ENCODE measurements at regions not wholly inside any gene's neighbourhood (a gene's known extent, or its start where the extent isn't known, plus 50 kb on each side); places are given as distances from the start of the nearest gene placed in this dataset.

- Mint-ChIP-seq H3K4me3 (no peak overlapping the region), H3K4me1 (peaks cover 6% of the 10 kb centered on the region), H3K27me3 (ENCODE audit: low read depth) (peaks cover 3% of the 10 kb centered on the region), H3K36me3 (ENCODE audit: low read depth) (no peaks in the 10 kb centered on the region), H3K9me3 (no peaks in the 10 kb centered on the region), H3K27ac (no peak overlapping the region)
- TF ChIP-seq CTCF (IDR thresholded peaks at IDR 0.05; ENCODE audit: unreplicated experiment in 3 of 3), result no peak
These were observed 443.9 kb downstream of the PRR16 start for GRCh38 chr5:120907953-120908352.

- H3K4me1 Mint-ChIP-seq, result peaks cover 6% of the 10 kb centered on the region
- no peaks in the 10 kb centered on the region for H3K27me3 Mint-ChIP-seq (ENCODE audit: low read depth)
- H3K27ac Mint-ChIP-seq, result no peak overlapping the region
- no peak for TF ChIP-seq CTCF (IDR thresholded peaks at IDR 0.05; ENCODE audit: unreplicated experiment in 3 of 3)
- no peaks in the 10 kb centered on the region for H3K9me3 Mint-ChIP-seq
- H3K36me3 Mint-ChIP-seq (ENCODE audit: low read depth), result no peaks in the 10 kb centered on the region
- H3K4me3 Mint-ChIP-seq, result no peak overlapping the region
These were observed 446.5 kb downstream of the PRR16 start for GRCh38 chr5:120910629-120911028.

GRCh38 chr5:120913396-120913795 is 449.3 kb downstream of the PRR16 start:
- TF ChIP-seq CTCF (IDR thresholded peaks at IDR 0.05; ENCODE audit: unreplicated experiment in 3 of 3), result no peak
- no peak overlapping the region for H3K4me3 Mint-ChIP-seq

GRCh38 chr5:120917214-120917758 is 453.2 kb downstream of the PRR16 start:
- Mint-ChIP-seq H3K4me1 (no peaks in the 10 kb centered on the region), H3K27me3 (ENCODE audit: low read depth) (no peaks in the 10 kb centered on the region), H3K4me3 (no peak overlapping the region), H3K9me3 (no peaks in the 10 kb centered on the region), H3K36me3 (ENCODE audit: low read depth) (no peaks in the 10 kb centered on the region), H3K27ac (no peak overlapping the region)
- no peak for TF ChIP-seq CTCF (IDR thresholded peaks at IDR 0.05; ENCODE audit: unreplicated experiment in 3 of 3)

More at GRCh38 chr5:120913396-120913795, 449.3 kb downstream of the PRR16 start:
- Mint-ChIP-seq H3K27ac (no peak overlapping the region), H3K4me1 (peaks cover 6% of the 10 kb centered on the region), H3K9me3 (no peaks in the 10 kb centered on the region), H3K36me3 (ENCODE audit: low read depth) (no peaks in the 10 kb centered on the region), H3K27me3 (ENCODE audit: low read depth) (no peaks in the 10 kb centered on the region)

GRCh38 chr5:120919017-120919416 is 454.9 kb downstream of the PRR16 start:
- TF ChIP-seq CTCF (IDR thresholded peaks at IDR 0.05; ENCODE audit: unreplicated experiment in 3 of 3), result no peak
- H3K36me3 Mint-ChIP-seq (ENCODE audit: low read depth), result no peaks in the 10 kb centered on the region
- no peak overlapping the region for H3K27ac Mint-ChIP-seq
- H3K4me3 Mint-ChIP-seq, result no peak overlapping the region
- no peaks in the 10 kb centered on the region for H3K9me3 Mint-ChIP-seq
- no peaks in the 10 kb centered on the region for H3K27me3 Mint-ChIP-seq (ENCODE audit: low read depth)
- H3K4me1 Mint-ChIP-seq, result no peaks in the 10 kb centered on the region

- no peak for TF ChIP-seq CTCF (IDR thresholded peaks at IDR 0.05; ENCODE audit: unreplicated experiment in 3 of 3)
- no peaks in the 10 kb centered on the region for H3K27me3 Mint-ChIP-seq (ENCODE audit: low read depth)
- no peak overlapping the region for H3K27ac Mint-ChIP-seq
- peaks cover 4% of the 10 kb centered on the region for H3K4me1 Mint-ChIP-seq
- no peaks in the 10 kb centered on the region for H3K9me3 Mint-ChIP-seq
- no peak overlapping the region for H3K4me3 Mint-ChIP-seq
- H3K36me3 Mint-ChIP-seq (ENCODE audit: low read depth), result no peaks in the 10 kb centered on the region
These were observed 458.9 kb downstream of the PRR16 start for GRCh38 chr5:120923026-120923425.
